RKO (cell line): ENCODE measurements at regions not wholly inside any gene's neighbourhood (a gene's known extent, or its start where the extent isn't known, plus 50 kb on each side); places are given as distances from the start of the nearest gene placed in this dataset.

ENCODE experiments used
- DNase-seq: peaks from one replicate; pipeline ENCODE4 v3.0.0-alpha.2; 2016; ENCODE audit warnings: low spot score

GRCh38 chr10:128877141-128877540 lies 589.9 kb upstream of the MGMT start:
- DNase-seq = no peak

GRCh38 chr10:128877936-128878335 lies 589.1 kb upstream of the MGMT start:
- no peak for DNase-seq

- no peak for DNase-seq
Measured at GRCh38 chr10:128879030-128879429, 588.0 kb upstream of the MGMT start.

GRCh38 chr10:128879441-128880140 lies 587.5 kb upstream of the MGMT start:
- no peak for DNase-seq

GRCh38 chr10:128880159-128880725 lies 586.8 kb upstream of the MGMT start:
- DNase-seq = no peak

- no peak for DNase-seq
Measured at GRCh38 chr10:128881086-128881485, 586.0 kb upstream of the MGMT start.

GRCh38 chr10:128883231-128884032 lies 583.6 kb upstream of the MGMT start:
- DNase-seq = no peak

- DNase-seq = no peak
Measured at GRCh38 chr10:128884033-128884425, 583.0 kb upstream of the MGMT start.

- DNase-seq = no peak
Measured at GRCh38 chr10:128884496-128885072, 582.5 kb upstream of the MGMT start.

GRCh38 chr10:128885573-128886555 lies 581.2 kb upstream of the MGMT start:
- no peak for DNase-seq

GRCh38 chr10:128887856-128888255 lies 579.2 kb upstream of the MGMT start:
- DNase-seq = no peak

- no peak for DNase-seq
Measured at GRCh38 chr10:128892005-128892404, 575.0 kb upstream of the MGMT start.

GRCh38 chr10:128894641-128895040 lies 572.4 kb upstream of the MGMT start:
- DNase-seq = no peak

GRCh38 chr10:128895473-128895872 lies 571.6 kb upstream of the MGMT start:
- no peak for DNase-seq

GRCh38 chr10:128896116-128896795 lies 570.8 kb upstream of the MGMT start:
- DNase-seq = no peak

GRCh38 chr10:128896963-128897362 lies 570.1 kb upstream of the MGMT start:
- no peak for DNase-seq

- no peak for DNase-seq
Measured at GRCh38 chr10:128897401-128898129, 569.5 kb upstream of the MGMT start.

- no peak for DNase-seq
Measured at GRCh38 chr10:128898133-128898915, 568.7 kb upstream of the MGMT start.

- no peak for DNase-seq
Measured at GRCh38 chr10:128898916-128899195, 568.2 kb upstream of the MGMT start.

GRCh38 chr10:128900456-128900855 lies 566.6 kb upstream of the MGMT start:
- DNase-seq = no peak
